IMR-90 (cell line): ENCODE measurements at regions not wholly inside any gene's neighbourhood (a gene's known extent, or its start where the extent isn't known, plus 50 kb on each side); places are given as distances from the start of the nearest gene placed in this dataset.

ENCODE experiments used
- ATAC-seq: fragments of 200-7000 bp; cut with Tn5 transposase; 2 replicates; pipeline ENCODE4 v1.9.1; 2020; ENCODE audit warnings: low read depth, mild to moderate bottlenecking, moderate library complexity
- BruUV-seq: library from RNA; stranded (reverse); fragments of 400-500 nt; replicated peaks from 2 replicates; lab custom pipeline; 2021; lab: Mats Ljungman, UMichigan
- CTCF ChIA-PET: fragments of 300-600 bp; formaldehyde crosslinking; extraction: SDS; loops from one replicate; lab custom pipeline; 2021; ENCODE audit warnings: antibody characterized with exemption; lab: Yijun Ruan, JAX
- POLR2A ChIA-PET: fragments of 300-600 bp; sonication (Branson Sonifier 250); formaldehyde crosslinking; loops from one replicate; lab custom pipeline; 2022; ENCODE audit warnings: antibody characterized with exemption; ENCODE audit not compliant: unreplicated experiment; lab: Charles Lee
- DNase-seq: peaks from one replicate; pipeline ENCODE4 v3.0.0; 2013
- H2AFZ ChIP-seq: replicated peaks from 2 replicates; pipeline ENCODE3; 2013; ENCODE audit warnings: low read length, mild to moderate bottlenecking; ENCODE audit not compliant: poor library complexity
- H2AK5ac ChIP-seq: 2 replicates; pipeline ENCODE4 v1.6.1; 2013; ENCODE audit warnings: low read depth, low read length, inconsistent platforms
- H2AK9ac ChIP-seq: replicated peaks from 2 replicates; pipeline ENCODE3; 2013; ENCODE audit warnings: mild to moderate bottlenecking, low read depth, low read length, moderate library complexity; ENCODE audit not compliant: poor library complexity
- H2BK120ac ChIP-seq: 2 replicates; pipeline ENCODE4 v1.6.1; 2013; ENCODE audit warnings: low read depth, low read length, inconsistent platforms
- H2BK15ac ChIP-seq: 3 replicates; pipeline ENCODE4 v1.6.1; 2013; ENCODE audit warnings: low read depth, low read length, inconsistent platforms
- H2BK20ac ChIP-seq: 2 replicates; pipeline ENCODE4 v1.6.1; 2013; ENCODE audit warnings: low read depth, mild to moderate bottlenecking, inconsistent platforms, low read length, moderate library complexity
- H2BK5ac ChIP-seq: 2 replicates; pipeline ENCODE4 v1.6.1; 2013; ENCODE audit warnings: mild to moderate bottlenecking, low read depth, low read length, inconsistent platforms; ENCODE audit not compliant: poor library complexity, severe bottlenecking
- H3K14ac ChIP-seq: replicated peaks from 2 replicates; pipeline ENCODE4 v1.6.1; 2013; ENCODE audit warnings: low read depth, low read length, inconsistent platforms
- H3K18ac ChIP-seq: 2 replicates; pipeline ENCODE4 v1.6.1; 2013; ENCODE audit warnings: low read depth, low read length, control low read depth
- H3K23ac ChIP-seq: 2 replicates; pipeline ENCODE4 v1.6.1; 2013; ENCODE audit warnings: low read depth, low read length, inconsistent platforms
- H3K27ac ChIP-seq: 2 replicates; pipeline ENCODE4 v1.5.1; 2013; ENCODE audit warnings: mild to moderate bottlenecking, control low read depth, low read length; ENCODE audit not compliant: insufficient read depth
- H3K27me3 ChIP-seq: 2 replicates; pipeline ENCODE4 v1.6.1; 2013; ENCODE audit warnings: low read length; ENCODE audit not compliant: control insufficient read depth, insufficient read depth
- H3K36me3 ChIP-seq: 2 replicates; pipeline ENCODE4 v1.6.1; 2013; ENCODE audit warnings: low read length, mixed read lengths; ENCODE audit not compliant: control insufficient read depth, insufficient read depth
- H3K4ac ChIP-seq: 2 replicates; pipeline ENCODE4 v1.6.1; 2013; ENCODE audit warnings: low read depth, low read length, inconsistent platforms
- H3K4me1 ChIP-seq: 2 replicates; pipeline ENCODE4 v1.6.1; 2013; ENCODE audit warnings: low read length, mixed read lengths; ENCODE audit not compliant: control insufficient read depth, insufficient read depth
- H3K4me2 ChIP-seq: 2 replicates; pipeline ENCODE4 v1.6.1; 2013; ENCODE audit warnings: low read depth, mild to moderate bottlenecking, control low read depth, low read length, moderate library complexity
- H3K4me3 ChIP-seq: 2 replicates; pipeline ENCODE4 v1.5.1; 2013; ENCODE audit warnings: low read depth, mild to moderate bottlenecking, control low read depth, low read length, moderate library complexity; ENCODE audit not compliant: insufficient read depth
- H3K56ac ChIP-seq: 2 replicates; pipeline ENCODE4 v1.6.1; 2013; ENCODE audit warnings: low read length, inconsistent platforms; ENCODE audit not compliant: insufficient read depth; ENCODE audit errors: extremely low read depth
- H3K79me1 ChIP-seq, 2 experiments: 2 replicates each; pipeline ENCODE4 v1.6.1; 2013; ENCODE audit warnings: low read length in 2 of 2, inconsistent platforms in 1 of 2, low read depth in 1 of 2
- H3K9ac ChIP-seq: 2 replicates; pipeline ENCODE4 v1.6.1; 2013; ENCODE audit warnings: low read depth, low read length, control low read depth
- H3K9me1 ChIP-seq: 2 replicates; pipeline ENCODE4 v1.6.1; 2013; ENCODE audit warnings: low read length, inconsistent platforms; ENCODE audit not compliant: insufficient read depth
- H3K9me3 ChIP-seq: 2 replicates; pipeline ENCODE4 v1.6.1; 2013; ENCODE audit warnings: low read length; ENCODE audit not compliant: control insufficient read depth, insufficient read depth
- H4K20me1 ChIP-seq: 2 replicates; pipeline ENCODE4 v1.6.1; 2013; ENCODE audit warnings: low read length, inconsistent platforms; ENCODE audit not compliant: insufficient read depth
- H4K5ac ChIP-seq: 2 replicates; pipeline ENCODE4 v1.6.1; 2013; ENCODE audit warnings: mild to moderate bottlenecking, low read depth, low read length, control low read depth
- H4K8ac ChIP-seq, 2 experiments: 2 replicates each; pipeline ENCODE4 v1.6.1; 2013; ENCODE audit warnings: low read depth in 2 of 2, low read length in 2 of 2, control low read depth in 1 of 2, inconsistent platforms in 1 of 2
- H4K91ac ChIP-seq: 2 replicates; pipeline ENCODE4 v1.6.1; 2013; ENCODE audit warnings: low read depth, low read length, inconsistent platforms; ENCODE audit not compliant: insufficient read depth
- BHLHE40 ChIP-seq: fragments of 150-350 bp; IDR thresholded peaks from 2 replicates; pipeline ENCODE4 v1.6.1; 2016; ENCODE audit warnings: mild to moderate bottlenecking, low read depth, low read length
- CEBPB ChIP-seq: IDR thresholded peaks from 2 replicates; pipeline ENCODE4 v1.6.1; 2012; ENCODE audit warnings: low read depth, low read length, improper control_type of control experiment
- CHD1 ChIP-seq: IDR thresholded peaks from 2 replicates; pipeline ENCODE4 v1.6.1; 2012; ENCODE audit warnings: low read depth, low read length, improper control_type of control experiment
- CTCF ChIP-seq: conservative IDR thresholded peaks from 2 replicates; pipeline ENCODE4 v1.5.1; 2012; ENCODE audit warnings: mild to moderate bottlenecking, low read depth, low read length, improper control_type of control experiment
- ELK1 ChIP-seq: fragments of 150-350 bp; IDR thresholded peaks from 2 replicates; pipeline ENCODE4 v1.6.1; 2016; ENCODE audit warnings: low read depth, mild to moderate bottlenecking, low read length, moderate library complexity, borderline replicate concordance
- FOS ChIP-seq: fragments of 150-350 bp; IDR thresholded peaks from 2 replicates; pipeline ENCODE4 v1.6.1; 2016; ENCODE audit warnings: low read depth, low read length
- MAFK ChIP-seq: IDR thresholded peaks from 2 replicates; pipeline ENCODE4 v1.6.1; 2012; ENCODE audit warnings: low read depth, low read length, improper control_type of control experiment
- MAZ ChIP-seq: IDR thresholded peaks from 2 replicates; pipeline ENCODE4 v1.6.1; 2012; ENCODE audit warnings: low read depth, mild to moderate bottlenecking, low read length, improper control_type of control experiment, moderate library complexity, borderline replicate concordance
- MXI1 ChIP-seq: IDR thresholded peaks from 2 replicates; pipeline ENCODE4 v1.6.1; 2012; ENCODE audit warnings: low read depth, mild to moderate bottlenecking, low read length, moderate library complexity, borderline replicate concordance
- NFE2L2 ChIP-seq: fragments of 150-350 bp; IDR thresholded peaks from 2 replicates; pipeline ENCODE4 v1.6.1; 2016; ENCODE audit warnings: low read depth, mild to moderate bottlenecking, low read length
- POLR2A ChIP-seq: IDR thresholded peaks from 2 replicates; pipeline ENCODE4 v1.6.1; 2012; ENCODE audit warnings: mild to moderate bottlenecking, low read depth, low read length
- RAD21 ChIP-seq: IDR thresholded peaks from 2 replicates; pipeline ENCODE4 v1.6.1; 2012; ENCODE audit warnings: low read length, improper control_type of control experiment
- RCOR1 ChIP-seq: IDR thresholded peaks from 2 replicates; pipeline ENCODE4 v1.6.1; 2012; ENCODE audit warnings: mild to moderate bottlenecking, low read length, improper control_type of control experiment; ENCODE audit not compliant: insufficient replicate concordance
- RFX5 ChIP-seq: IDR thresholded peaks from 2 replicates; pipeline ENCODE4 v1.8.0; 2012; ENCODE audit warnings: low read depth, mild to moderate bottlenecking, low read length, moderate library complexity
- USF2 ChIP-seq: fragments of 150-350 bp; IDR thresholded peaks from 2 replicates; pipeline ENCODE4 v1.6.1; 2017; ENCODE audit warnings: mild to moderate bottlenecking, antibody characterized with exemption, low read length, low read depth
- WGBS, 2 experiments: methylation state at CpG; one replicate each; pipeline versions ENCODE4 v1.1.5 to v1.1.7; 2013; ENCODE audit warnings: missing lambda C conversion rate in 2 of 2; ENCODE audit not compliant: insufficient read length in 1 of 2; ENCODE audit errors: extremely low coverage in 2 of 2; 5-methylcytosine and 5-hydroxymethylcytosine counted together
- dilution Hi-C: fragments of 300-500 bp; cut with HindIII; formaldehyde crosslinking; loops from one replicate; pipeline ENCODE4 v1.14.3; 2018; ENCODE audit warnings: low sequenced_read_pairs; ENCODE audit not compliant: unreplicated experiment
- in situ Hi-C: fragments of 300-500 bp; cut with MboI; formaldehyde crosslinking; loops from 3 replicates; pipeline ENCODE4 v1.14.3; 2019; ENCODE audit warnings: low sequenced_read_pairs, inconsistent platforms, mixed read lengths
- intact Hi-C: fragments of 100-400 bp; cut with micrococcal nuclease; formaldehyde crosslinking; loops from 2 replicates; pipeline ENCODE4 v1.10.0; 2022

- ChIA-PET POLR2A (no interaction called here), CTCF (no interaction called here)
- Histone ChIP-seq H3K36me3 (no peaks in the 10 kb centered on the region), H3K23ac (no peak overlapping the region), H3K56ac (no peak overlapping the region), H3K14ac (no peak overlapping the region), H2BK120ac (no peak overlapping the region), H3K9me3 (peaks cover 12% of the 10 kb centered on the region), H3K18ac (no peak overlapping the region), H3K27ac (no peak overlapping the region), H2BK5ac (no peak overlapping the region), H4K91ac (no peak overlapping the region), H2AK9ac (no peak overlapping the region), H2BK15ac (no peak overlapping the region), H3K9ac (no peak overlapping the region), H3K4ac (no peak overlapping the region), H2AK5ac (no peak overlapping the region), H3K4me2 (no peak overlapping the region), H3K4me1 (no peaks in the 10 kb centered on the region), H2AFZ (no peak overlapping the region), H4K8ac (no peak overlapping the region), H3K9me1 (no peaks in the 10 kb centered on the region), H2BK20ac (no peak overlapping the region), H4K20me1 (no peaks in the 10 kb centered on the region), H4K5ac (no peak overlapping the region), H3K4me3 (no peak overlapping the region), H3K27me3 (no peaks in the 10 kb centered on the region), H3K79me1 (no peaks in the 10 kb centered on the region)
- intact Hi-C loops (no loop called here), dilution Hi-C loops (no loop called here), in situ Hi-C loops (no loop called here)
- 51% methylated on average over 7 of the region's 18 CpGs; no CpG with 5 or more reads in 1 of the 2 experiments for WGBS, 2 experiments
- BruUV-seq: no TSS peak
- DNase-seq (no peak), ATAC-seq (no peak)
- no peak for TF ChIP-seq CTCF
- TF ChIP-seq POLR2A: no peak
- TF ChIP-seq RAD21: no peak
- no peak for TF ChIP-seq ELK1
- no peak for TF ChIP-seq BHLHE40
- no peak for TF ChIP-seq FOS
- no peak for TF ChIP-seq NFE2L2
- no peak for TF ChIP-seq MAZ
- no peak for TF ChIP-seq RFX5
- TF ChIP-seq USF2: no peak
- no peak for TF ChIP-seq MAFK
- no peak for TF ChIP-seq MXI1
- no peak for TF ChIP-seq CEBPB
- no peak for TF ChIP-seq CHD1
- no peak for TF ChIP-seq RCOR1
Observed at GRCh38 chr2:138931284-138932256, 151.4 kb upstream of the NXPH2 start.
